ENCODE measurements at regions not wholly inside any gene's neighbourhood (a gene's known extent, or its start where the extent isn't known, plus 50 kb on each side); places are given as distances from the start of the nearest gene placed in this dataset.

GRCh38 chr2:129011466-129012061 is 692.9 kb upstream of the HS6ST1 start:
- TF ChIP-seq CTCF (optimal IDR thresholded peaks at IDR 0.05 in 1 of 3, IDR thresholded peaks at IDR 0.05 in 1 of 3, conservative IDR thresholded peaks at IDR 0.05 in 1 of 3; ENCODE audit: extremely low read depth in 1 of 3, insufficient read depth in 2 of 3, low read length in 3 of 3) (no peak), EZH2 (IDR thresholded peaks at IDR 0.05; ENCODE audit: low read length) (no peak)
